GM18505 (cell line): ENCODE measurements at regions not wholly inside any gene's neighbourhood (a gene's known extent, or its start where the extent isn't known, plus 50 kb on each side); places are given as distances from the start of the nearest gene placed in this dataset.

Experiments used
- ATAC-seq: cut with Tn5 transposase; IDR thresholded peaks from one replicate; pipeline ENCODE4 v1.9.1; 2021; ENCODE audit not compliant: unreplicated experiment
- POLR2A ChIP-seq: IDR thresholded peaks from 4 replicates; pipeline ENCODE4 v1.6.1; 2011; ENCODE audit warnings: borderline replicate concordance; ENCODE audit not compliant: insufficient read depth, insufficient read length; ENCODE audit errors: extremely low read depth

DNA sequence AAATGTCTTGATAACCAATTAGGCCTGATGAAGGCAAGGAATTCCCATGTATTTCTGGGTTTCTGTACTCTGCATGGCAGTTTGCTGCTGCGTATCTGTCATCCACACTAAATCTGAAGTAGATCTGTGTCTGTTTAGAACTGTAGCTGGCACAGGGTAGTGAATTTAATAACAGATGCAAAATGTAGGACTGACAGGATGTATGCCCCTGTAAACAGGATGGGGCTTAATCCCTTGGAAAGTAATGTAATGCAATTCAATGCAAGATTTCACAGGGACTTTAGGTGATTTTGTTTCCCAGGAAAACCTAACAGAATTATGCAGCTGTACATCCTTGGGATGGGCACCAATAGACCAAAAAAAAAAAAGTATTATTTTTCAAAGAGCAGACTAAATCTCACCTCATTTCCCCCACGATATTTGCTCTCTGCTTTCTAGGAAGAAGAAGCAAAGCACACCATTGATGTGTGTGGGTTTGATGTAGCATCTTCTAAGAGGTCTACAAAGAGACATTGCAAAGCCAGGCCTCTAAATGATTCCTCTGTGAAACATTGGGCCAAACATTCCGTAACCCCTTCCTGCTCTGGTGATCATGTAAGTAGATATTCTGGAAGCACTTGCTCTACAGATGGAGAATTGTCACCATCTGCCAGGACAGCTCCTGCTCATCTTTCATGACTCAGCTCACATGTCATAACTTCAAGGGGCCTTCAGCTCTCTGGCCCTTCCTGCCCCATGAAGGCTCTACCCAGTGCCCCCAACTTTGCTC lies 464.3 kb upstream of the RGMA start:
- TF ChIP-seq POLR2A, result no peak
- no peak for ATAC-seq

DNA sequence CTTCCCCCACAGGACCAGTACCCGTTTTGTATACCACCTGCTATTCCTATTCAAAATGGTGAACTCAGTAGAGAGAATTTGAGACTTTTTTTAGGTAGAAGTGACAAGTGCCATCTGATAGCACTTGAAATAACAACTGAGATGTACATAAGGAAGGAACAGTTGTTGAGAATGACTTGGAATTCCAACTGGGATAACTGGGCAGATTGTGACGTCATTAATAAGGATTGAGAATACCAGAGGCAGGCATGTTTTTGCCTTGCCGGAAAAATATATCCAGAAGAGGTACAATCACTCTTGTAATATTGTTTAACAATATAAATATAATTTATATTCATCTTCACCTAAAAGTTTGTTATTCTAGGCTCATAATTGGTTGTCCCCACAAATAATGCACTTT lies 454.1 kb upstream of the RGMA start:
- no peak for TF ChIP-seq POLR2A
- no peak for ATAC-seq

- ATAC-seq, result no peak
- no peak for TF ChIP-seq POLR2A
Measured at GRCh38 chr15:93527374-93528050, 438.5 kb upstream of the RGMA start.

GRCh38 chr15:93524432-93524831 lies 435.4 kb upstream of the RGMA start:
- no peak for ATAC-seq
- TF ChIP-seq POLR2A, result no peak

GRCh38 chr15:93523481-93523880 lies 434.5 kb upstream of the RGMA start:
- no peak for TF ChIP-seq POLR2A
- ATAC-seq, result no peak

DNA sequence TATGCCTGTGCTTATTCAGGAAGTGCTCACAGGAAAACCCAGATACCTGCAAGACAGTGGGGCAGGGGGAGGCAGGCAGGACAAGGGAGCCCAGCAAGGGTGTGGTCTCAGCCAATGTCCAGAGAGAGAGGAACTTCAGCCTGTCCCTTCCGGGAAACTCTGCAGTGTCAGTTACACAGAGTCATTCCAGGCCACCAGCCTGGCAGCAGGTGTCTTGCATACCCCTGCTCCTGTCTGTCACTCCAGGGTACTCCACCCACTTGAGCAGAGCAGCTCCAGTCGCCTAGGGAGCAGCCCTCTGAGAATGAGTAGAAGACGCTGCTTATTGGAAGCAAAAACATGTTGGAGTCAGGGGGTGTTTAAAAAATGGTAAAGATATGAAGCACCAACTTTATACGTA lies 431.2 kb upstream of the RGMA start:
- ATAC-seq, result no peak
- TF ChIP-seq POLR2A, result no peak

GRCh38 chr15:93519599-93519998 lies 430.6 kb upstream of the RGMA start:
- TF ChIP-seq POLR2A, result no peak
- ATAC-seq, result no peak

- ATAC-seq, result no peak
- no peak for TF ChIP-seq POLR2A
Measured at GRCh38 chr15:93517176-93517575, 428.2 kb upstream of the RGMA start.

DNA sequence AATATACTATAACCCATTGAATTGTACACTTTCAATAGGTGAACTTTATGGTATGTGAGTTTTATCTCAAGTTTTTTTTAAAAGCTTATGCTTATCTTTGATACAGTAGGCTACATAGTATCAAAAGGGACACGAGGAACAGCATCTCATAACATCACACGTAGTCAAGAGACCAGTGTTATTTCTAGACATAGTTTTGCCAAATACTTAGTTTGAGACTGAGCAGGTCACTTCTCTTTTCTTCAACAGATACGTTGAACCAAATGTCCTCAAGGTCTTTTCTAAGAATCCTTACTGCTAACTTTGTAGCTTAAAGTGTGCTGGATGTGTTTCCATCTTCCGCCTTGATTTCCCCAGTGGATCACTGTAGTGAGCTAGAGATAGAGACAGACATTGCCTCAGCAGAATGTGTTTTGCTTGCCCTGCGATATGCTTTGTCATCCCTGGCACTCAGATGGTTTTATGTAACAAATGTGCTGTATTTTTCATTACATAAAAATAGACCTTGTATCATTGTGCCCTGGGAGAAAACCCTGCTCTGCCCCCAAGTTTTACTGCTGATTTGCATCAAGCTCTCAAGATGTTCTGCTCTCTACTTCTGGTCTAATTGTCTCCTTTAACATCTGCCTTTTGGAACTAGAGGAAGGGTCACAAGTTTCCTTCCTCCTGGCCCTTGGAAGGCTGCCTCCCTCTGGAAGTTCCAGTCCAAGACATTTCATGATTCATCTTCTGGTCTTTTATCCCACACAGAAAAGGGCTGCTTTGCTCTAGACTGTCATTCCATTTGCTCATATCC lies 426.4 kb upstream of the RGMA start:
- no peak for ATAC-seq
- no peak for TF ChIP-seq POLR2A

GRCh38 chr15:93506646-93507045 lies 417.6 kb upstream of the RGMA start:
- ATAC-seq, result no peak
- TF ChIP-seq POLR2A, result no peak

DNA sequence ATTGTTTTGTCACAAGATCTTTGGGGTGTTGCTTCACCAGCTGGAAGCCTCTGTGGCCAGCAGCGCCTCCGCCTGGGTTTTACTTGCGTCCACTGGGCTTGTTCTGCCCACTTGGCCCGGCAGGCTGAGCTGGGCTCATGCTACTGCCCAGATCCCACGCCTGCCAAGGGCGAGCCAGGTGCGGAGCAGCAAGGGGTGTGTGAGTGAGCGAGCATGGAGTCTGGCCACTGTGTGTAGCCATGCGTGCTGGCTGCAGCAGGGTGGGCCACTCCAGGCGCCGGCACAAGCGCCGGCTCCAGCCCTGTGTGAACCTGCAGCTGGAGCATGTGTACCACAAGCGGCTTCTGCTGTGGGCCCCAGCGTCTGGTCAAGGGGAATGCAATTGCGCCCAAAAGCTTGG lies 416.5 kb upstream of the RGMA start:
- TF ChIP-seq POLR2A, result no peak
- no peak for ATAC-seq

- no peak for ATAC-seq
- no peak for TF ChIP-seq POLR2A
Measured at GRCh38 chr15:93501946-93502345, 412.9 kb upstream of the RGMA start.

DNA sequence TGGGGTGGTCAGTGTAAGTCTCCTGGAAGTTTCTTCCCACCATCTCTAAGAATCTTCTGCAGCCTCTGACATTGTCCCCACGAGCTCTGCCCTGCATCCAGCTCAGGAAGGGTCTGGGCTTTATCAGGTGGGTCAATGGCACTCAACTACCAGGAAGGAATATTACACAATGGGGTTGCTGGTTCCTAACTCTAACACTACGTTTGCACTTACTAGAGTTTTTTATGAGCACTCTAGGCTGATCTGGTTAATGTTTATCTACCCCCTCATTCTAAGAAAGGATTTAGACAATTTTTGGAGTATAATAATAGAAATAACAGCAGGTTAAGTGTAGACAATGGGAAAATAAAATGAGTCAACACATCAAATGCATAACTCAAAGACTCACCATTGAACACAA lies 411.1 kb upstream of the RGMA start:
- no peak for ATAC-seq

GRCh38 chr15:93497291-93497690 lies 408.3 kb upstream of the RGMA start:
- TF ChIP-seq POLR2A, result no peak
- ATAC-seq, result no peak

More for the DNA sequence above, 411.1 kb upstream of the RGMA start:
- TF ChIP-seq POLR2A, result no peak

GRCh38 chr15:93496888-93497287 lies 407.9 kb upstream of the RGMA start:
- TF ChIP-seq POLR2A, result no peak
- ATAC-seq, result no peak
